ENCODE measurements at regions not wholly inside any gene's neighbourhood (a gene's known extent, or its start where the extent isn't known, plus 50 kb on each side); places are given as distances from the start of the nearest gene placed in this dataset.

- CTCF ChIA-PET = interaction anchor here (0.8 to 1.4 kb wide), 4 partner anchors 10 to 139 kb away, joined by 3 to 4 read pairs (median 3); no protein-coding TSS in a partner anchor
- 79% methylated on average over 12 of the region's 13 CpGs for WGBS (ENCODE audit: low lambda C conversion rate)
- DNase-seq = no peak
- peaks cover 0 to 28% of the 10 kb centered on the region in 2 experiments; a peak in 1 of 4 replicates for H3K4me1 ChIP-seq (ENCODE audit: control insufficient read depth in 1 of 2, insufficient read depth in 2 of 2, low read depth in 1 of 2, low read length in 1 of 2)
- H4K20me1 ChIP-seq (ENCODE audit: insufficient read depth) = no peaks in the 10 kb centered on the region
- no peaks in the 10 kb centered on the region for H3K9me3 ChIP-seq
- no peaks in the 10 kb centered on the region for H3K36me3 ChIP-seq (replicated peaks in 1 of 2; ENCODE audit: control insufficient read depth in 1 of 2, insufficient read depth in 2 of 2, low read length in 1 of 2)
- peaks cover 26% of the 10 kb centered on the region; the same call in 1 of the 2 replicates for H3K27me3 ChIP-seq (ENCODE audit: insufficient read depth)
- H3K27ac ChIP-seq (ENCODE audit: low read depth in 2 of 2, low read length in 1 of 2) = no peak overlapping the region
- H3K4me2 ChIP-seq = no peak overlapping the region
- H3K79me2 ChIP-seq (ENCODE audit: insufficient read depth) = no peaks in the 10 kb centered on the region
- POLR2A ChIA-PET = no interaction called here
- no peak overlapping the region for H3K9ac ChIP-seq
- no peaks in the 10 kb centered on the region for H3F3A ChIP-seq (replicated peaks; ENCODE audit: insufficient read depth)
- TF ChIP-seq CHD2 (IDR thresholded peaks at IDR 0.05; ENCODE audit: low read length, partially characterized antibody) = no peak
- TF ChIP-seq GABPA (IDR thresholded peaks at IDR 0.05; ENCODE audit: low read depth) = no peak
- no peak for TF ChIP-seq USF1 (IDR thresholded peaks at IDR 0.05; ENCODE audit: borderline replicate concordance, low read depth)
- no peak for TF ChIP-seq NFIC (IDR thresholded peaks at IDR 0.05; ENCODE audit: borderline replicate concordance)
- no peak for TF ChIP-seq TEAD4 (IDR thresholded peaks at IDR 0.05; ENCODE audit: borderline replicate concordance, insufficient read depth)
- no peak overlapping the region for H3K4me3 ChIP-seq (ENCODE audit: low read depth in 2 of 2, low read length in 1 of 2)
- no peaks in the 10 kb centered on the region for H3K9me2 ChIP-seq
- no peak overlapping the region for H2AFZ ChIP-seq (ENCODE audit: low read depth)
Observed at GRCh38 chr20:51163996-51164600, 141.2 kb upstream of the KCNG1 start.

- CTCF ChIA-PET = no interaction called here
- WGBS (ENCODE audit: low lambda C conversion rate) = 68% methylated on average over 6 of the region's 6 CpGs
- H4K20me1 ChIP-seq (ENCODE audit: insufficient read depth) = no peaks in the 10 kb centered on the region
Observed at GRCh38 chr20:51162015-51162414, 139.1 kb upstream of the KCNG1 start.

More at GRCh38 chr20:51162015-51162414, 139.1 kb upstream of the KCNG1 start:
- H2AFZ ChIP-seq (ENCODE audit: low read depth) = no peak overlapping the region
- DNase-seq = no peak
- peaks cover 42% of the 10 kb centered on the region for H3K27me3 ChIP-seq (ENCODE audit: insufficient read depth)
- no peaks in the 10 kb centered on the region for H3K9me3 ChIP-seq
- no peak overlapping the region for H3K4me2 ChIP-seq
- POLR2A ChIA-PET = interaction anchor here (0.6 kb wide), 1 partner anchor 186 kb away, joined by 4 read pairs; no protein-coding TSS in a partner anchor
- no peaks in the 10 kb centered on the region for H3F3A ChIP-seq (replicated peaks; ENCODE audit: insufficient read depth)
- H3K9me2 ChIP-seq = no peaks in the 10 kb centered on the region
- H3K9ac ChIP-seq = no peak overlapping the region
- H3K4me3 ChIP-seq (ENCODE audit: low read depth in 2 of 2, low read length in 1 of 2) = no peak overlapping the region
- H3K79me2 ChIP-seq (ENCODE audit: insufficient read depth) = no peaks in the 10 kb centered on the region
- no peaks in the 10 kb centered on the region for H3K36me3 ChIP-seq (replicated peaks in 1 of 2; ENCODE audit: control insufficient read depth in 1 of 2, insufficient read depth in 2 of 2, low read length in 1 of 2)
- peaks cover 0 to 47% of the 10 kb centered on the region in 2 experiments; a peak in 2 of 4 replicates for H3K4me1 ChIP-seq (ENCODE audit: control insufficient read depth in 1 of 2, insufficient read depth in 2 of 2, low read depth in 1 of 2, low read length in 1 of 2)
- TF ChIP-seq RFX5 (IDR thresholded peaks at IDR 0.05; ENCODE audit: low read length) = no peak
- no peak for TF ChIP-seq TEAD4 (IDR thresholded peaks at IDR 0.05; ENCODE audit: borderline replicate concordance, insufficient read depth)
- TF ChIP-seq MAX (IDR thresholded peaks at IDR 0.05; ENCODE audit: low read depth) = no peak
- TF ChIP-seq SMC3 (IDR thresholded peaks at IDR 0.05; ENCODE audit: low read depth, low read length) = no peak
- no peak for TF ChIP-seq FOXM1 (IDR thresholded peaks at IDR 0.05; ENCODE audit: low read depth)
- TF ChIP-seq JUND (IDR thresholded peaks at IDR 0.05) = no peak
- TF ChIP-seq EP300 (IDR thresholded peaks at IDR 0.05; ENCODE audit: borderline replicate concordance in 1 of 2, low read depth in 1 of 2, low read length in 1 of 2) = no peak
- TF ChIP-seq ZBTB33 (IDR thresholded peaks at IDR 0.05; ENCODE audit: borderline replicate concordance, low read depth) = no peak
- no peak for TF ChIP-seq YY1 (IDR thresholded peaks at IDR 0.05; ENCODE audit: low read depth)
- TF ChIP-seq RCOR1 (IDR thresholded peaks at IDR 0.05; ENCODE audit: low read length) = no peak
- no peak overlapping the region for H3K27ac ChIP-seq (ENCODE audit: low read depth in 2 of 2, low read length in 1 of 2)

All from SK-N-SH (cell line).